ENCODE measurements at regions not wholly inside any gene's neighbourhood (a gene's known extent, or its start where the extent isn't known, plus 50 kb on each side); places are given as distances from the start of the nearest gene placed in this dataset.

- FAIRE-seq (no peak), DNase-seq (ENCODE audit: insufficient read length, low spot score) (no peak)
These were observed 244.8 kb upstream of the KLHL1 start for GRCh38 chr13:70353096-70353495.

GRCh38 chr13:70347947-70348620 is 239.8 kb upstream of the KLHL1 start:
- FAIRE-seq (no peak), DNase-seq (ENCODE audit: insufficient read length, low spot score) (no peak)
- no peak for TF ChIP-seq POLR2AphosphoS5 (IDR thresholded peaks at IDR 0.05; ENCODE audit: low read depth, low read length)
- no peak for TF ChIP-seq POLR2A (IDR thresholded peaks at IDR 0.05; ENCODE audit: low read depth, low read length)
- no peak for TF ChIP-seq SPI1 (IDR thresholded peaks at IDR 0.05; ENCODE audit: low read depth, low read length)
- TF ChIP-seq PAX5 (IDR thresholded peaks at IDR 0.05; ENCODE audit: insufficient read depth, low read length, severe bottlenecking), result no peak
- TF ChIP-seq POU2F2 (IDR thresholded peaks at IDR 0.05; ENCODE audit: low read depth, low read length), result no peak
- no peak for TF ChIP-seq TAF1 (IDR thresholded peaks at IDR 0.05; ENCODE audit: low read depth, low read length)

More at GRCh38 chr13:70353096-70353495, 244.8 kb upstream of the KLHL1 start:
- TF ChIP-seq POLR2AphosphoS5 (IDR thresholded peaks at IDR 0.05; ENCODE audit: low read depth, low read length) (no peak), PAX5 (IDR thresholded peaks at IDR 0.05; ENCODE audit: insufficient read depth, low read length, severe bottlenecking) (no peak), TAF1 (IDR thresholded peaks at IDR 0.05; ENCODE audit: low read depth, low read length) (no peak), POLR2A (IDR thresholded peaks at IDR 0.05; ENCODE audit: low read depth, low read length) (no peak), SPI1 (IDR thresholded peaks at IDR 0.05; ENCODE audit: low read depth, low read length) (no peak), POU2F2 (IDR thresholded peaks at IDR 0.05; ENCODE audit: low read depth, low read length) (no peak)

- no peak for TF ChIP-seq PAX5 (IDR thresholded peaks at IDR 0.05; ENCODE audit: insufficient read depth, low read length, severe bottlenecking)
- FAIRE-seq (no peak), DNase-seq (ENCODE audit: insufficient read length, low spot score) (no peak)
These were observed 231.5 kb upstream of the KLHL1 start for GRCh38 chr13:70339738-70340137.

- TF ChIP-seq POLR2A (IDR thresholded peaks at IDR 0.05; ENCODE audit: low read depth, low read length) (no peak), PAX5 (IDR thresholded peaks at IDR 0.05; ENCODE audit: insufficient read depth, low read length, severe bottlenecking) (no peak), SPI1 (IDR thresholded peaks at IDR 0.05; ENCODE audit: low read depth, low read length) (no peak), TAF1 (IDR thresholded peaks at IDR 0.05; ENCODE audit: low read depth, low read length) (no peak), POLR2AphosphoS5 (IDR thresholded peaks at IDR 0.05; ENCODE audit: low read depth, low read length) (no peak), POU2F2 (IDR thresholded peaks at IDR 0.05; ENCODE audit: low read depth, low read length) (no peak)
- no peak for FAIRE-seq
- no peak for DNase-seq (ENCODE audit: insufficient read length, low spot score)
These were observed 230.4 kb upstream of the KLHL1 start for GRCh38 chr13:70338609-70339008.

GRCh38 chr13:70336866-70337265 is 228.6 kb upstream of the KLHL1 start:
- TF ChIP-seq POLR2AphosphoS5 (IDR thresholded peaks at IDR 0.05; ENCODE audit: low read depth, low read length) (no peak), POU2F2 (IDR thresholded peaks at IDR 0.05; ENCODE audit: low read depth, low read length) (no peak), PAX5 (IDR thresholded peaks at IDR 0.05; ENCODE audit: insufficient read depth, low read length, severe bottlenecking) (no peak)
- DNase-seq (ENCODE audit: insufficient read length, low spot score), result no peak
- FAIRE-seq, result no peak

GRCh38 chr13:70333752-70334151 is 225.5 kb upstream of the KLHL1 start:
- DNase-seq (ENCODE audit: insufficient read length, low spot score) (no peak), FAIRE-seq (no peak)
- TF ChIP-seq TAF1 (IDR thresholded peaks at IDR 0.05; ENCODE audit: low read depth, low read length) (no peak), PAX5 (IDR thresholded peaks at IDR 0.05; ENCODE audit: insufficient read depth, low read length, severe bottlenecking) (no peak), SPI1 (IDR thresholded peaks at IDR 0.05; ENCODE audit: low read depth, low read length) (no peak), POU2F2 (IDR thresholded peaks at IDR 0.05; ENCODE audit: low read depth, low read length) (no peak), POLR2A (IDR thresholded peaks at IDR 0.05; ENCODE audit: low read depth, low read length) (no peak), POLR2AphosphoS5 (IDR thresholded peaks at IDR 0.05; ENCODE audit: low read depth, low read length) (no peak)

GRCh38 chr13:70330697-70331361 is 222.6 kb upstream of the KLHL1 start:
- DNase-seq (ENCODE audit: insufficient read length, low spot score) (no peak), FAIRE-seq (no peak)
- TF ChIP-seq TAF1 (IDR thresholded peaks at IDR 0.05; ENCODE audit: low read depth, low read length) (no peak), POLR2A (IDR thresholded peaks at IDR 0.05; ENCODE audit: low read depth, low read length) (no peak), POLR2AphosphoS5 (IDR thresholded peaks at IDR 0.05; ENCODE audit: low read depth, low read length) (no peak), POU2F2 (IDR thresholded peaks at IDR 0.05; ENCODE audit: low read depth, low read length) (no peak), PAX5 (IDR thresholded peaks at IDR 0.05; ENCODE audit: insufficient read depth, low read length, severe bottlenecking) (no peak), SPI1 (IDR thresholded peaks at IDR 0.05; ENCODE audit: low read depth, low read length) (no peak)

- DNase-seq (ENCODE audit: insufficient read length, low spot score) (no peak), FAIRE-seq (no peak)
- TF ChIP-seq PAX5 (IDR thresholded peaks at IDR 0.05; ENCODE audit: insufficient read depth, low read length, severe bottlenecking) (no peak), POLR2AphosphoS5 (IDR thresholded peaks at IDR 0.05; ENCODE audit: low read depth, low read length) (no peak), SPI1 (IDR thresholded peaks at IDR 0.05; ENCODE audit: low read depth, low read length) (no peak), TAF1 (IDR thresholded peaks at IDR 0.05; ENCODE audit: low read depth, low read length) (no peak), POLR2A (IDR thresholded peaks at IDR 0.05; ENCODE audit: low read depth, low read length) (no peak), POU2F2 (IDR thresholded peaks at IDR 0.05; ENCODE audit: low read depth, low read length) (no peak)
These were observed 216.3 kb upstream of the KLHL1 start for GRCh38 chr13:70324519-70324918.

- FAIRE-seq (no peak), DNase-seq (ENCODE audit: insufficient read length, low spot score) (no peak)
- no peak for TF ChIP-seq SPI1 (IDR thresholded peaks at IDR 0.05; ENCODE audit: low read depth, low read length)
- TF ChIP-seq PAX5 (IDR thresholded peaks at IDR 0.05; ENCODE audit: insufficient read depth, low read length, severe bottlenecking), result no peak
- no peak for TF ChIP-seq POU2F2 (IDR thresholded peaks at IDR 0.05; ENCODE audit: low read depth, low read length)
- no peak for TF ChIP-seq POLR2AphosphoS5 (IDR thresholded peaks at IDR 0.05; ENCODE audit: low read depth, low read length)
- TF ChIP-seq POLR2A (IDR thresholded peaks at IDR 0.05; ENCODE audit: low read depth, low read length), result no peak
- no peak for TF ChIP-seq TAF1 (IDR thresholded peaks at IDR 0.05; ENCODE audit: low read depth, low read length)
These were observed 202.9 kb upstream of the KLHL1 start for GRCh38 chr13:70311191-70311590.

Data from GM12891 (cell line).